ENCODE measurements at regions not wholly inside any gene's neighbourhood (a gene's known extent, or its start where the extent isn't known, plus 50 kb on each side); places are given as distances from the start of the nearest gene placed in this dataset.

- no peak overlapping the region for H3K4me3 ChIP-seq (ENCODE audit: low read length)
Measured at GRCh38 chr3:168436245-168436724, 340.6 kb upstream of the GOLIM4 start.

GRCh38 chr3:168431491-168431890 lies 335.8 kb upstream of the GOLIM4 start:
- Histone ChIP-seq H3K9me3 (ENCODE audit: low read depth, low read length) (no peaks in the 10 kb centered on the region), H3K4me1 (ENCODE audit: insufficient read depth, low read length) (no peaks in the 10 kb centered on the region), H3K4me3 (ENCODE audit: low read length) (no peak overlapping the region), H3K27me3 (ENCODE audit: insufficient read depth, low read length) (no peaks in the 10 kb centered on the region)

More at GRCh38 chr3:168436245-168436724, 340.6 kb upstream of the GOLIM4 start:
- Histone ChIP-seq H3K4me1 (ENCODE audit: insufficient read depth, low read length) (no peaks in the 10 kb centered on the region), H3K27me3 (ENCODE audit: insufficient read depth, low read length) (no peaks in the 10 kb centered on the region), H3K9me3 (ENCODE audit: low read depth, low read length) (no peaks in the 10 kb centered on the region)

GRCh38 chr3:168427835-168428475 lies 332.2 kb upstream of the GOLIM4 start:
- Histone ChIP-seq H3K27me3 (ENCODE audit: insufficient read depth, low read length) (no peaks in the 10 kb centered on the region), H3K4me3 (ENCODE audit: low read length) (no peak overlapping the region), H3K4me1 (ENCODE audit: insufficient read depth, low read length) (no peaks in the 10 kb centered on the region), H3K9me3 (ENCODE audit: low read depth, low read length) (no peaks in the 10 kb centered on the region)

GRCh38 chr3:168427156-168427555 lies 331.4 kb upstream of the GOLIM4 start:
- H3K27me3 ChIP-seq (ENCODE audit: insufficient read depth, low read length) = no peaks in the 10 kb centered on the region
- H3K4me3 ChIP-seq (ENCODE audit: low read length) = no peak overlapping the region
- H3K9me3 ChIP-seq (ENCODE audit: low read depth, low read length) = no peaks in the 10 kb centered on the region
- no peaks in the 10 kb centered on the region for H3K4me1 ChIP-seq (ENCODE audit: insufficient read depth, low read length)

GRCh38 chr3:168425936-168426595 lies 330.3 kb upstream of the GOLIM4 start:
- H3K27me3 ChIP-seq (ENCODE audit: insufficient read depth, low read length) = no peaks in the 10 kb centered on the region
- H3K4me1 ChIP-seq (ENCODE audit: insufficient read depth, low read length) = no peaks in the 10 kb centered on the region
- no peak overlapping the region for H3K4me3 ChIP-seq (ENCODE audit: low read length)
- no peaks in the 10 kb centered on the region for H3K9me3 ChIP-seq (ENCODE audit: low read depth, low read length)

GRCh38 chr3:168424059-168424734 lies 328.5 kb upstream of the GOLIM4 start:
- Histone ChIP-seq H3K9me3 (ENCODE audit: low read depth, low read length) (no peaks in the 10 kb centered on the region), H3K27me3 (ENCODE audit: insufficient read depth, low read length) (no peaks in the 10 kb centered on the region), H3K4me1 (ENCODE audit: insufficient read depth, low read length) (no peaks in the 10 kb centered on the region), H3K4me3 (ENCODE audit: low read length) (no peak overlapping the region)

DNA sequence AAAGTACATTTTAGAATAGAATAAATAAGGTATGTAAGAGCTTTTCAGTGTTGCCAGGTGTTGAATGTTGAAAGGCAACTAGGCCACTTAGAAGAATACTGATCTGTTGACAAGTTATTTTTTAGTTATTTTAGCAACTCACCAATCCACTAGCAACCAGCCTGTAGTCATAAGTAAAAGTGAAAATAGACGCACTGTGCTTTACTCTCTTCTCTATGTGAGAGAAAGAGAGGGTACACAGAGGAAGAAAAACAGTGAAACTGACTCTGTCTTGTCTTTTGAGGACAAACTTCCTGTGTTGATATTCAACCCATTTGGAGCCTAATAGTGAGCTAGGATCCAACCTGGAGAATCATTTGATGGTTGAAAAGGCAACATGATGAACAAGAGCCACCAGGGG lies 327.1 kb upstream of the GOLIM4 start:
- Histone ChIP-seq H3K4me3 (ENCODE audit: low read length) (no peak overlapping the region), H3K4me1 (ENCODE audit: insufficient read depth, low read length) (no peaks in the 10 kb centered on the region), H3K9me3 (ENCODE audit: low read depth, low read length) (no peaks in the 10 kb centered on the region), H3K27me3 (ENCODE audit: insufficient read depth, low read length) (no peaks in the 10 kb centered on the region)

DNA sequence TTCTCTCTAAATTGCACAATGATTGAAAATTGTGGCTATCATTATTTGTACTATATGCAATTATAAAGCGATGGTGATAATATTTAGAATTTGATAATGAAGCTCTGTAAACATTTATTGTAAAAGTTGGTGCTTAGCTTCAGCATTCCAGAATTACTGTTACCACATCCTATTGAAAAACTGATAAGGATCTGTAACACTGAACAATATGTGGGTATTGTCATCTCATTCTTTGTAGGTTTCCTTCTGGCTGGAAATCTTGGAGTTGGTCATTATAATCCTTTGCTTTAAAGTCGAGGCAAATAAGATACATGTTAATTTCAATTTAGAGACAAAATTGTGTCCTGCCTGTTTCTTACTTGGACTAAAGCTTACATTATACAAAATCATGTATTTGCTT lies 323.4 kb upstream of the GOLIM4 start:
- Histone ChIP-seq H3K27me3 (ENCODE audit: insufficient read depth, low read length) (no peaks in the 10 kb centered on the region), H3K4me3 (ENCODE audit: low read length) (no peak overlapping the region), H3K9me3 (ENCODE audit: low read depth, low read length) (no peaks in the 10 kb centered on the region), H3K4me1 (ENCODE audit: insufficient read depth, low read length) (no peaks in the 10 kb centered on the region)

DNA sequence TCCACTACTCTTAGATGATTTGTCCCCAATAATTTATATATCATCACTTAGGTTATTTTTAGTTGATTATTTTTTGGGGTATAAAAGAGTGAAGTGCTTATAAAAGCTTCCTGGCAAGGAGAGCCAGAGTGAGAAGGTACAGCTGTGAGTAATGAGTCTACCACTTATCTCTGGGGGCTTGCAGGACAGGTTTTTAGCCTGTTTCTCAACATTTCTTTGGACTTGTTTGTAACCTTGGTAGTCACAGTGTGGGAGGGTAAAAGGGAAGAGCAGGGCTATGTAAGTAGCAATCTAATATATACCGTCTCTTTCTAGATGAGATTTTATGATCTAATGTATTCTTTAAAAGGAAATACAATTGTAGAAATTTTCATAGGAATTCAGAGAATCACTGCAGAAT lies 321.3 kb upstream of the GOLIM4 start:
- Histone ChIP-seq H3K27me3 (ENCODE audit: insufficient read depth, low read length) (no peaks in the 10 kb centered on the region), H3K4me1 (ENCODE audit: insufficient read depth, low read length) (no peaks in the 10 kb centered on the region), H3K4me3 (ENCODE audit: low read length) (no peak overlapping the region), H3K9me3 (ENCODE audit: low read depth, low read length) (no peaks in the 10 kb centered on the region)

DNA sequence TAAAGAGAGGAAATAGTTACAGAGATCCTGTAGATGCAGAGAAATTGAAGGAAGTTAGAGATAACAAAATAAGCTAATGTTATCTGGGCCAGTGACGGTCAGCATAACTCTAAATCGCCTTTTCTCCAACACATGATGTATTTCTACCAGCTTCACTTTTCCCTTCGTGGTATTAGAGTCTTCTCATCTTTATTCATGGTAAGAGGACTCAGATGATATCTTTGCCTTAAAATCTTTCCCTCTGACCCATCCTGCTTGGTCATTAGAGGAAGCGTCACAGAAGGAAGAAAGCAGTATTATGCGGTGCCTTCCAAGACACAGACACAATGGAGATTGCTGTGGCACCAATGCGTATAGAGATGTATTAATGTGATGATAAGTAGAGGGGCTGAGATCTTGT lies 320.7 kb upstream of the GOLIM4 start:
- no peak overlapping the region for H3K4me3 ChIP-seq (ENCODE audit: low read length)
- no peaks in the 10 kb centered on the region for H3K9me3 ChIP-seq (ENCODE audit: low read depth, low read length)
- H3K27me3 ChIP-seq (ENCODE audit: insufficient read depth, low read length) = no peaks in the 10 kb centered on the region
- H3K4me1 ChIP-seq (ENCODE audit: insufficient read depth, low read length) = no peaks in the 10 kb centered on the region

DNA sequence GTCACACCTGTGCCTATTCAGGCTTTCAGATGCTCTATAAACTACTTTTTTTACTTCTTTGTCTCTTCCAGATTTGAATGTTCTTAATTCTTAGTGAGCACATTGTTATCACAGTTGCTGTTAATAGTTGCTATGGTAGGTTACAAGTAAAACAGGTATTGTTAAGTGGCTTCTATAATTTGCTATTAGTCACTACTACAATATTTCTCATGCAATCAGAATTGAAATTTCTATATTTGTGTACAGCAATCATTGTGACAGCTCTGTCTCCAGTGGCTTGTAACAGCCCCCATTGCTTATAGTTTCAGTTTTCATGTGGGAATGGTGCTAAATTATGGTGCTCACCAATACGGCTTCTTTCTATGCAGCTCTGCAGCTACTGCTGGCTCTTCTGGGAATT lies 318.4 kb upstream of the GOLIM4 start:
- Histone ChIP-seq H3K9me3 (ENCODE audit: low read depth, low read length) (no peaks in the 10 kb centered on the region), H3K4me3 (ENCODE audit: low read length) (no peak overlapping the region), H3K4me1 (ENCODE audit: insufficient read depth, low read length) (no peaks in the 10 kb centered on the region), H3K27me3 (ENCODE audit: insufficient read depth, low read length) (no peaks in the 10 kb centered on the region)

DNA sequence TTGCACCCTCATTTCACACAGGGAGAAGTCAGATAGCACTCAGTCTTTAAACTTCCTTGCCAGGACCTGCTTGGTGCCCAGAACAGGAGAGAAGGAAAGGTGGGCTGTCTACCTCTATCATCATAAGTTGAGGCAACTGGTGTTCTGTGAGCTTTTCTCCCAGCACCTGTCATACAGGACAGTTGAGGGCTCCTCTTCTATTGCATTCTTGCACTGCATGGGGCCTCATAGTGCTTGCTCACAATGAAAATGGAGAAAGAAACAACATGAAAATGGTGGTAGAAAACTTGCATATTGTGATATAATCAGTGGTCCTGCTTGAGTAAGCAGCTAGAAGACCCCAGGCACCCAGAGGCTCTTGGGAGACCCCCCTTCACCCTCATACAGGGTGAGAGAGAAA lies 311.7 kb upstream of the GOLIM4 start:
- Histone ChIP-seq H3K9me3 (ENCODE audit: low read depth, low read length) (no peaks in the 10 kb centered on the region), H3K4me1 (ENCODE audit: insufficient read depth, low read length) (no peaks in the 10 kb centered on the region), H3K4me3 (ENCODE audit: low read length) (no peak overlapping the region), H3K27me3 (ENCODE audit: insufficient read depth, low read length) (no peaks in the 10 kb centered on the region)

DNA sequence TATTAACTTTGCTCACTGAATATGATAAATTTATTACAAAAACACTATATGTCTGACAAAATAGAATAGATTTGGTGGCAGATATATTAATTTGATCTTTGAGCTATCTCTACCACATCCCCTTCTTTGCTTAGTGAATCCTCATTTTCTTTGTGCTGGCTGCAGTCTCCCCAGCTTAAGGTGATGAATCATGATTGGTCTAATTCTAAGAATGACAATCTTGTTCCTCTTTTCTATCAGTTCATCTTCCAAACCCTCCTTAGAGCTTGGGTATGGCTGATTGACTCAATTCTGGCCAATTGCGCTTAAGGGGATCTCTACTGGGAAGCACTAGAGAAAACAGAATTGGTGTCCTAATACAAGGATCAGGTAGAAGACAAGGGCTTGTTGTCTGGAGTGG lies 309.6 kb upstream of the GOLIM4 start:
- no peaks in the 10 kb centered on the region for H3K27me3 ChIP-seq (ENCODE audit: insufficient read depth, low read length)
- no peak overlapping the region for H3K4me3 ChIP-seq (ENCODE audit: low read length)
- H3K9me3 ChIP-seq (ENCODE audit: low read depth, low read length) = no peaks in the 10 kb centered on the region
- H3K4me1 ChIP-seq (ENCODE audit: insufficient read depth, low read length) = no peaks in the 10 kb centered on the region

DNA sequence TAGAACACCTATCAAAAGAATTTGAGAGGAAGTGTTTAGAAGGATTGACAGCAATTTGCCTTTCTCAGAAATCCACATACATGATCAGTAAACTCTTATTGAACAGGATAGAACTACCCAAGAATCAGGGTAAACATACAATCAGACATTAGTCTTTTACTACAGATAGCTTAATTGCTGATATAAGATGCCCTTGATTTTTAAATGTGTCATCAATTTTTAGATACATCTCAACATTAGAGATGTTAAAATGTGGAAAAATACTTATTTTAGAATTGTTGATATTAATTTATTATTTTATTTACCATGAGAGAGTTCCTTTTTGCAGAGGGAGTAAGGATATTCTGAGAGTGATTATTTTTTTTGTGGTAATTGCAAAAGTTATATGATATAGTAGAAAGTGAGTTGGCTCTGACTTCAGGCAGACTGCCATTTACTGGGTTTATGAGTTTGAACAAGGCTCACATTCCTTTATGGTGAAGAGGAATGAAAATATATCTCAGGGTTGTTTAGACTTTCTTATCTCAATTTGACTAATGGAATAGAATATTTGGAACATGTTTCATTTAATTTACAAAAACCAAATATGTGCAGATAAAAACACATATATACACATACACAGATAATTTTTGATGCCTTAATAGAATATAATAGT lies 302.8 kb upstream of the GOLIM4 start:
- Histone ChIP-seq H3K9me3 (ENCODE audit: low read depth, low read length) (no peaks in the 10 kb centered on the region), H3K4me3 (ENCODE audit: low read length) (no peak overlapping the region), H3K27me3 (ENCODE audit: insufficient read depth, low read length) (no peaks in the 10 kb centered on the region), H3K4me1 (ENCODE audit: insufficient read depth, low read length) (no peaks in the 10 kb centered on the region)

DNA sequence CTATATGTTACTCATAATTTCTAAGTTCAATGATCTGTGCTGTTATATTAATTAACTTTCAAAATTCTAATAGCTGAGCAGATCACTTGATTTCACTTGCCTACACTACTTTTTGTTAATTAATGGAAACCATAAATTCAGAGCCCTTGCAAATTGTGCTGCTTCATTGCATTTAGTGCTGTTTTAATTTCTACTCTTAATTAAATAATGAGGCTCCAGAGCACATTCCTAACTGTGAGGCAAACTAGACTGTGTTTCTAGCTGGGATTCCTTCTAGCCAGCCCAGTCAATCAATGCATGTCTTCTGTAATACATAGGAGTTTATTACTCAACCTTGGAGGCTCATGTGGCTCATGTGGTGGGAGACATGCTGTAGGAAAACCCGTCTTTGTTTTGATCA lies 301.1 kb upstream of the GOLIM4 start:
- no peak overlapping the region for H3K4me3 ChIP-seq (ENCODE audit: low read length)
- H3K4me1 ChIP-seq (ENCODE audit: insufficient read depth, low read length) = no peaks in the 10 kb centered on the region
- H3K27me3 ChIP-seq (ENCODE audit: insufficient read depth, low read length) = no peaks in the 10 kb centered on the region
- no peaks in the 10 kb centered on the region for H3K9me3 ChIP-seq (ENCODE audit: low read depth, low read length)
